ENCODE measurements at regions not wholly inside any gene's neighbourhood (a gene's known extent, or its start where the extent isn't known, plus 50 kb on each side); places are given as distances from the start of the nearest gene placed in this dataset.

- no peak for DNase-seq (ENCODE audit: low read depth)
- in situ Hi-C loops (cut with HindIII; ENCODE audit: low pct_unique_long_range_greater_than_20kb, low sequenced_read_pairs), result no loop called here
These were observed 68.0 kb upstream of the CEACAM8 start for GRCh38 chr19:42662712-42663111.

- in situ Hi-C loops (cut with HindIII; ENCODE audit: low pct_unique_long_range_greater_than_20kb, low sequenced_read_pairs), result no loop called here
These were observed 65.6 kb upstream of the CEACAM8 start for GRCh38 chr19:42660353-42660752.

GRCh38 chr19:42658076-42658475, 63.4 kb upstream of the CEACAM8 start:
- in situ Hi-C loops (cut with HindIII; ENCODE audit: low pct_unique_long_range_greater_than_20kb, low sequenced_read_pairs), result no loop called here
- no peak for DNase-seq (ENCODE audit: low read depth)

More at GRCh38 chr19:42660353-42660752, 65.6 kb upstream of the CEACAM8 start:
- DNase-seq (ENCODE audit: low read depth), result no peak

GRCh38 chr19:42657556-42657955, 62.8 kb upstream of the CEACAM8 start:
- in situ Hi-C loops (cut with HindIII; ENCODE audit: low pct_unique_long_range_greater_than_20kb, low sequenced_read_pairs), result no loop called here
- peak; percentile 14 for DNase-seq (ENCODE audit: low read depth)

GRCh38 chr19:42655748-42656147, 61.0 kb upstream of the CEACAM8 start:
- in situ Hi-C loops (cut with HindIII; ENCODE audit: low pct_unique_long_range_greater_than_20kb, low sequenced_read_pairs), result no loop called here
- DNase-seq (ENCODE audit: low read depth), result no peak

GRCh38 chr19:42653841-42654240, 59.1 kb upstream of the CEACAM8 start:
- in situ Hi-C loops (cut with HindIII; ENCODE audit: low pct_unique_long_range_greater_than_20kb, low sequenced_read_pairs), result no loop called here

GRCh38 chr19:42652021-42652420, 57.3 kb upstream of the CEACAM8 start:
- DNase-seq (ENCODE audit: low read depth), result no peak
- in situ Hi-C loops (cut with HindIII; ENCODE audit: low pct_unique_long_range_greater_than_20kb, low sequenced_read_pairs), result no loop called here

More at GRCh38 chr19:42653841-42654240, 59.1 kb upstream of the CEACAM8 start:
- DNase-seq (ENCODE audit: low read depth), result no peak
